Loucy (cell line): ENCODE measurements at regions not wholly inside any gene's neighbourhood (a gene's known extent, or its start where the extent isn't known, plus 50 kb on each side); places are given as distances from the start of the nearest gene placed in this dataset.

Experiments
- H2AFZ ChIP-seq: fragments of 200-600 bp; sonication (generic); 2 replicates; pipeline ENCODE4 v1.6.0; 2016; ENCODE audit warnings: antibody characterized with exemption, mild to moderate bottlenecking, low read length, moderate library complexity
- H3F3A ChIP-seq: fragments of 200-600 bp; 2 replicates; pipeline ENCODE4 v1.6.0; 2016; ENCODE audit warnings: antibody characterized with exemption, low read depth, mild to moderate bottlenecking
- H3K27me3 ChIP-seq: fragments of 200-600 bp; sonication (generic); 2 replicates; pipeline ENCODE4 v1.6.1; 2014; ENCODE audit warnings: low read length, mild to moderate bottlenecking; ENCODE audit not compliant: insufficient read depth, poor library complexity, severe bottlenecking
- H3K36me3 ChIP-seq: fragments of 200-600 bp; sonication (generic); 2 replicates; pipeline ENCODE4 v1.6.1; 2016; ENCODE audit warnings: low read length; ENCODE audit not compliant: insufficient read depth
- H3K4me1 ChIP-seq: fragments of 200-600 bp; sonication (generic); 2 replicates; pipeline ENCODE4 v1.5.1; 2014; ENCODE audit warnings: low read length, mild to moderate bottlenecking; ENCODE audit not compliant: insufficient read depth, poor library complexity, severe bottlenecking
- H3K4me2 ChIP-seq: fragments of 200-600 bp; sonication (generic); 2 replicates; pipeline ENCODE4 v1.6.0; 2014; ENCODE audit warnings: antibody characterized with exemption, low read length, low read depth, mild to moderate bottlenecking; ENCODE audit not compliant: poor library complexity, severe bottlenecking
- H3K4me3 ChIP-seq: fragments of 200-600 bp; sonication (generic); 2 replicates; pipeline ENCODE4 v1.5.1; 2014; ENCODE audit warnings: low read length, mild to moderate bottlenecking, mixed read lengths; ENCODE audit not compliant: poor library complexity, severe bottlenecking
- H3K79me2 ChIP-seq: fragments of 200-600 bp; sonication (generic); 2 replicates; pipeline ENCODE4 v1.6.1; 2014; ENCODE audit warnings: low read length; ENCODE audit not compliant: insufficient read depth
- H3K9ac ChIP-seq: fragments of 200-600 bp; sonication (generic); 2 replicates; pipeline ENCODE4 v1.6.0; 2014; ENCODE audit warnings: mild to moderate bottlenecking, low read depth, low read length, moderate library complexity; ENCODE audit not compliant: poor library complexity, severe bottlenecking
- H3K9me2 ChIP-seq: fragments of 200-600 bp; sonication (generic); replicated peaks from 2 replicates; pipeline ENCODE4 v1.6.1; 2016; ENCODE audit warnings: low read depth, low read length, mixed read lengths
- H3K9me3 ChIP-seq: fragments of 200-600 bp; sonication (generic); 2 replicates; pipeline ENCODE4 v1.6.1; 2014; ENCODE audit warnings: mild to moderate bottlenecking, antibody characterized with exemption, low read length, low read depth; ENCODE audit not compliant: insufficient read depth
- H4K20me1 ChIP-seq: fragments of 200-600 bp; sonication (generic); 2 replicates; pipeline ENCODE4 v1.6.0; 2014; ENCODE audit warnings: antibody characterized with exemption, low read length, mild to moderate bottlenecking; ENCODE audit not compliant: insufficient read depth, poor library complexity, severe bottlenecking
- CTCF ChIP-seq: fragments of 200-600 bp; sonication (generic); conservative IDR thresholded peaks from 2 replicates; pipeline ENCODE4 v1.5.1; 2014; ENCODE audit warnings: mild to moderate bottlenecking, antibody characterized with exemption, low read length
- EZH2phosphoT487 ChIP-seq: fragments of 200-600 bp; IDR thresholded peaks from 2 replicates; pipeline ENCODE4 v1.6.1; 2018; ENCODE audit warnings: antibody characterized with exemption, mild to moderate bottlenecking, moderate library complexity, borderline replicate concordance

DNA sequence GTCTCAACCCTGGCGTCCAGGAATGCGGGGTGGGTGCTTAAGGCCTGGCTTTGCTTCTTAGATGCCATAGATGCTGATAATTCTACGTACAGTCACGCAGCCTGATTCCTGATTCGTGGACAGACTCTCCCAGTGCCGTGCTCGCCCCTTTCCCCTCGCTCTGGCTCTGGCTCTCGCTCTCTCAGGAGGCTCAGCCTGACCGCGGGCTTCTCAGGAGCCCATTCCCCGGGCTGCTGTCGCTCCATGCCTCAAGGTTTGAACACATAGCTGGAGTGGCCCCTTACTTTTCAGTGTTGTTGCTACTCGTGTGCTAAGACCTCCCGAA, 59.2 kb upstream of the ZC4H2 start:
- Histone ChIP-seq H3K9me3 (no peaks in the 10 kb centered on the region), H3K4me1 (peaks cover 20% of the 10 kb centered on the region), H3K9me2 (no peaks in the 10 kb centered on the region), H3K9ac (peak overlapping the region; percentile 90), H3K36me3 (no peaks in the 10 kb centered on the region), H3K27me3 (no peaks in the 10 kb centered on the region), H2AFZ (peak overlapping the region; percentile 90), H3K4me3 (peak overlapping the region; percentile 94), H4K20me1 (no peaks in the 10 kb centered on the region), H3K4me2 (peak overlapping the region; percentile 86), H3F3A (no peaks in the 10 kb centered on the region), H3K79me2 (peaks cover 18% of the 10 kb centered on the region)
- TF ChIP-seq EZH2phosphoT487, result no peak
- no peak for TF ChIP-seq CTCF

- H2AFZ ChIP-seq, result peak within 1 kb of the TSS; percentile 90
- TF ChIP-seq CTCF, result peak; percentile 48
- TF ChIP-seq EZH2phosphoT487, result no peak
- peak within 1 kb of the TSS; percentile 94 for H3K4me3 ChIP-seq
Measured at GRCh38 chrX:65034668-65035445, 58.6 kb upstream of the ZC4H2 start, which contains the start of gene ZC3H12B. Gene ZC3H12B, plus strand, starts transcription at chrX:65034826.

GRCh38 chrX:65034292-65034667, 58.0 kb upstream of the ZC4H2 start:
- TF ChIP-seq CTCF (no peak), EZH2phosphoT487 (no peak)

More at GRCh38 chrX:65034668-65035445, 58.6 kb upstream of the ZC4H2 start, which contains the start of gene ZC3H12B:
- Histone ChIP-seq H4K20me1 (no peaks in the 10 kb centered on the region), H3K9me3 (no peaks in the 10 kb centered on the region), H3K9me2 (no peaks in the 10 kb centered on the region), H3K36me3 (no peaks in the 10 kb centered on the region), H3K9ac (peak within 1 kb of the TSS; percentile 90), H3K27me3 (no peaks in the 10 kb centered on the region), H3F3A (no peaks in the 10 kb centered on the region), H3K4me2 (peak within 1 kb of the TSS; percentile 86), H3K4me1 (peaks cover 20% of the 10 kb centered on the region), H3K79me2 (peaks cover 18% of the 10 kb centered on the region)

More at GRCh38 chrX:65034292-65034667, 58.0 kb upstream of the ZC4H2 start:
- H3K36me3 ChIP-seq, result no peaks in the 10 kb centered on the region
- H3K27me3 ChIP-seq, result no peaks in the 10 kb centered on the region
- H4K20me1 ChIP-seq, result no peaks in the 10 kb centered on the region
- peak overlapping the region; percentile 90 for H3K9ac ChIP-seq
- H3K4me2 ChIP-seq, result peak overlapping the region; percentile 66
- H3K9me3 ChIP-seq, result no peaks in the 10 kb centered on the region
- peak overlapping the region; percentile 64 for H2AFZ ChIP-seq
- H3K9me2 ChIP-seq, result no peaks in the 10 kb centered on the region
- peaks cover 17% of the 10 kb centered on the region for H3K4me1 ChIP-seq
- peaks cover 18% of the 10 kb centered on the region for H3K79me2 ChIP-seq
- H3F3A ChIP-seq, result no peaks in the 10 kb centered on the region
- H3K4me3 ChIP-seq, result peak overlapping the region; percentile 94
